Osteoblast (primary cell): ENCODE measurements at regions not wholly inside any gene's neighbourhood (a gene's known extent, or its start where the extent isn't known, plus 50 kb on each side); places are given as distances from the start of the nearest gene placed in this dataset.
A peak's percentile ranks its signal among the peaks of the same experiment; 100 is the strongest.

Experiments
- DNase-seq: peaks from one replicate; pipeline ENCODE4 v3.0.0; 2011; ENCODE audit warnings: low spot score, mixed read lengths; ENCODE audit not compliant: insufficient read length; ENCODE audit errors: missing footprints
- H2AFZ ChIP-seq: 2 replicates; pipeline ENCODE4 v1.6.0; 2011; ENCODE audit warnings: mild to moderate bottlenecking, low read length
- H3K27ac ChIP-seq: 2 replicates; pipeline ENCODE4 v1.5.1; 2011; ENCODE audit warnings: mild to moderate bottlenecking, low read depth, low read length, moderate library complexity
- H3K27me3 ChIP-seq: 2 replicates; pipeline ENCODE4 v1.6.0; 2012; ENCODE audit warnings: mild to moderate bottlenecking, control low read depth, inconsistent platforms, low read length, moderate library complexity; ENCODE audit not compliant: insufficient read depth
- H3K36me3 ChIP-seq: 2 replicates; pipeline ENCODE4 v1.5.1; 2011; ENCODE audit warnings: mild to moderate bottlenecking, low read length, control low read depth, moderate library complexity; ENCODE audit not compliant: insufficient read depth
- H3K4me1 ChIP-seq: 2 replicates; pipeline ENCODE4 v1.5.1; 2011; ENCODE audit warnings: mild to moderate bottlenecking, low read length, control low read depth, moderate library complexity; ENCODE audit not compliant: insufficient read depth
- H3K4me2 ChIP-seq: 2 replicates; pipeline ENCODE4 v1.6.0; 2011; ENCODE audit warnings: mild to moderate bottlenecking, low read length; ENCODE audit not compliant: insufficient read depth
- H3K4me3 ChIP-seq: fragments of 200-600 bp; sonication (generic); 3 replicates; pipeline ENCODE4 v1.5.1; 2012; ENCODE audit warnings: mild to moderate bottlenecking, low read length, inconsistent platforms; ENCODE audit not compliant: insufficient read depth
- H3K79me2 ChIP-seq: 2 replicates; pipeline ENCODE4 v1.6.0; 2012; ENCODE audit warnings: mild to moderate bottlenecking, low read length, control low read depth, inconsistent platforms; ENCODE audit not compliant: insufficient read depth
- H3K9me3 ChIP-seq: 2 replicates; pipeline ENCODE4 v1.5.1; 2011; ENCODE audit warnings: low read depth, low read length, control low read depth
- H4K20me1 ChIP-seq: 2 replicates; pipeline ENCODE4 v1.6.0; 2012; ENCODE audit warnings: mild to moderate bottlenecking, low read length, control low read depth; ENCODE audit not compliant: insufficient read depth
- CTCF ChIP-seq: IDR thresholded peaks from 2 replicates; pipeline ENCODE4 v1.5.1; 2011; ENCODE audit warnings: mild to moderate bottlenecking, low read depth, low read length, moderate library complexity; ENCODE audit errors: extremely low read depth

- Histone ChIP-seq H3K4me3 (no peak overlapping the region), H3K79me2 (no peaks in the 10 kb centered on the region), H3K4me1 (peaks cover 9% of the 10 kb centered on the region), H4K20me1 (no peaks in the 10 kb centered on the region), H3K27ac (no peak overlapping the region), H3K36me3 (no peaks in the 10 kb centered on the region), H3K4me2 (no peak overlapping the region), H3K27me3 (peaks cover 3% of the 10 kb centered on the region), H3K9me3 (no peaks in the 10 kb centered on the region), H2AFZ (no peak overlapping the region)
- no peak for TF ChIP-seq CTCF
- DNase-seq = peak; percentile 55
These were observed 153.9 kb downstream of the OAT start for GRCh38 chr10:124264711-124265390.

- Histone ChIP-seq H3K27me3 (peaks cover 3% of the 10 kb centered on the region), H3K4me3 (no peak overlapping the region), H4K20me1 (no peaks in the 10 kb centered on the region), H3K9me3 (peaks cover 4% of the 10 kb centered on the region), H3K27ac (no peak overlapping the region), H2AFZ (no peak overlapping the region), H3K4me2 (no peak overlapping the region), H3K36me3 (no peaks in the 10 kb centered on the region), H3K79me2 (no peaks in the 10 kb centered on the region), H3K4me1 (peaks cover 9% of the 10 kb centered on the region)
- no peak for TF ChIP-seq CTCF
- peak; percentile 38 for DNase-seq
These were observed 154.5 kb downstream of the OAT start for GRCh38 chr10:124264271-124264670.

- TF ChIP-seq CTCF = no peak
- no peak overlapping the region for H3K27ac ChIP-seq
These were observed 155.0 kb downstream of the OAT start for GRCh38 chr10:124263726-124264125.

GRCh38 chr10:124262971-124263370 lies 155.8 kb downstream of the OAT start:
- H3K4me3 ChIP-seq = no peak overlapping the region
- H4K20me1 ChIP-seq = no peaks in the 10 kb centered on the region
- H3K9me3 ChIP-seq = peaks cover 4% of the 10 kb centered on the region
- H3K36me3 ChIP-seq = no peaks in the 10 kb centered on the region
- H3K27ac ChIP-seq = no peak overlapping the region
- no peak for TF ChIP-seq CTCF
- no peak overlapping the region for H3K4me2 ChIP-seq
- no peak overlapping the region for H2AFZ ChIP-seq
- peaks cover 8% of the 10 kb centered on the region for H3K4me1 ChIP-seq
- peaks cover 3% of the 10 kb centered on the region for H3K27me3 ChIP-seq
- no peaks in the 10 kb centered on the region for H3K79me2 ChIP-seq
- DNase-seq = no peak

More at GRCh38 chr10:124263726-124264125, 155.0 kb downstream of the OAT start:
- Histone ChIP-seq H3K4me3 (no peak overlapping the region), H3K4me1 (peaks cover 9% of the 10 kb centered on the region), H3K79me2 (no peaks in the 10 kb centered on the region), H3K4me2 (no peak overlapping the region), H3K9me3 (peaks cover 4% of the 10 kb centered on the region), H4K20me1 (no peaks in the 10 kb centered on the region), H3K27me3 (peaks cover 3% of the 10 kb centered on the region), H3K36me3 (no peaks in the 10 kb centered on the region), H2AFZ (no peak overlapping the region)
- DNase-seq = peak; percentile 50
